Ovary (tissue), 7 donors: ENCODE measurements at regions not wholly inside any gene's neighbourhood (a gene's known extent, or its start where the extent isn't known, plus 50 kb on each side); places are given as distances from the start of the nearest gene placed in this dataset.
A peak's percentile ranks its signal among the peaks of the same experiment; 100 is the strongest.
"Not testable (repeated sequence)": the region's sequence is repeated elsewhere in the genome, so short reads cannot be mapped to it uniquely, and the experiment has no call there.

ENCODE experiments used
- DNase-seq, 5 donors: peaks; one replicate each; pipeline ENCODE4 v3.0.0-alpha.2; 2019 to 2020
- H3K27ac ChIP-seq, 2 donors: fragments of 200-600 bp; one replicate each; pipeline versions ENCODE4 v1.5.1 to v1.8.0; 2019 to 2022
- H3K27me3 ChIP-seq: fragments of 200-600 bp; one replicate; pipeline ENCODE4 v1.8.0; 2022
- H3K36me3 ChIP-seq: fragments of 200-600 bp; sonication (generic); one replicate; pipeline ENCODE4 v1.5.1; 2019
- H3K4me1 ChIP-seq: one replicate; pipeline ENCODE4 v1.8.1; 2013; ENCODE audit warnings: mild to moderate bottlenecking, moderate library complexity; ENCODE audit not compliant: insufficient read depth
- H3K4me3 ChIP-seq: fragments of 200-600 bp; sonication (generic); one replicate; pipeline ENCODE4 v1.5.1; 2017
- H3K9me3 ChIP-seq, 2 donors: fragments of 200-600 bp in 1 of 2; sonication (generic) in 1 of 2; one replicate each; pipeline versions ENCODE4 v1.5.1 to v1.8.1; 2013 to 2019; ENCODE audit warnings: mild to moderate bottlenecking in 1 of 2, moderate library complexity in 1 of 2
- EP300 ChIP-seq: sonication (generic); formaldehyde crosslinking; IDR thresholded peaks from one replicate; pipeline ENCODE4 v1.6.1; 2017; ENCODE audit warnings: antibody characterized with exemption
- POLR2A ChIP-seq: fragments of 450-650 bp; IDR thresholded peaks from one replicate; pipeline ENCODE4 v1.6.1; 2017; ENCODE audit warnings: antibody characterized with exemption, mild to moderate bottlenecking, moderate library complexity
- WGBS, 3 donors: extraction: QIAGEN DNeasy Blood & Tissue Kit in 1 of 3; methylation state at CpG; one replicate each; pipeline versions ENCODE4 v1.1.5 to v1.1.7; 2013 to 2017; 5-methylcytosine and 5-hydroxymethylcytosine counted together
- intact Hi-C, 4 donors: fragments of 100-400 bp; cut with DNase I; formaldehyde crosslinking; loops; one replicate each; pipeline versions ENCODE4 v1.11.0 to v1.15.1; 2022 to 2023
- TF ChIP-seq, protein P1 (sequence below), 3 donors: fragments of 450-650 bp in 2 of 3; fragments of 200-600 bp in 1 of 3; IDR thresholded peaks; one replicate each; pipeline versions ENCODE4 v1.5.1 to v1.8.0; 2016 to 2022; ENCODE audit warnings: antibody characterized with exemption in 3 of 3, mild to moderate bottlenecking in 1 of 3
- donor health status: DM: no; HTN: no; CAD: no; lungs with moderate emphysema.
- donor health status: DM: no; HTN: no; CAD: no.
- donor health status: Bipolar disorder and iron deficiency.
- donor health status: DM: no; HTN: no; CAD: no.
- donor health status: DM: yes; HTN: yes; CAD: no.

DNA sequence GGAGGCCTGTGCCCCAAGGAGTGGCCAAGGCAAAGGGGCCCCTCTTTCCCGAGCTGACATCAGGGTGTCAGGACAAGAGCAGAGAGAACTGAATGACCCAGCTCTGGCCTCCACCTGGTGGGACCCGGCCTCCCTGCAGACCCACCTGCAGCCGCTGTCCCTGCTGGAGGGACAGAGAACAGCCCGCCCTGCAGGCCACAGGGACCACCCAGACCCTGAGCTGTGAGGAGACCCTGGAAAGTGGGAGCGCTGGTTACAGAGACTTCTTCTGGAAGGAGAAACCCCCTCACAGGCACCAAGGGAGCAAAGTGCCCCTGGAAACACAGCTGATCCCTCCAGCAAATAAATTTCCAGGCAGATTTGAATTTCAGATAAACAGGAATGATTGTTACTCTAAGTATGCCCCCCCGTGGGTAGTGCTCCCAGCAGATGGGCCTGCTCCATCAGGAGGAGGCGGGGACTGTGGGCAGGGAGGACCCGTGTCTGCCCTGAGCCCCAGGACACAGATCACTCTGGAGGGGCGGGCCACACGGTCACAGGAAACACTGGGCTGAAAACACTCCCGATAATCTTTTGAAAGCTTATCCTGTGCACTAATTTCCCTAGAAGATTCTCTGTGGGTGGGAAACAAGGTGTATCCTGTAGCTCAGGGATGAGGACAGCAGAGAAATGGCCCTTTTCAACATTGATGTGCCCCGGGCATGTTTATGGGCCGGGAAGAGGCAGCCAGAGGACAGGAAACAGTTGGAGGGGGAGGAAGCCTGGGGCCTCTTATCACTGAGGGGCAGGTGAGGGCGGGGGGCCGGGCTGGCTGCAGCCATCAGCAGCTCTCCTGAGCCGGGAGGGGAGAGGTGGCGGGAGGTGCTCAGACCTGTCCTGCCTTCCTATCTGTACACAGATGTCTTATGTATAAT, 276.0 kb downstream of the ADGRD1 start:
- Histone ChIP-seq H3K27me3 (no peaks in the 10 kb centered on the region), H3K36me3 (no peaks in the 10 kb centered on the region), H3K4me1 (no peaks in the 10 kb centered on the region), H3K27ac (no peak overlapping the region), H3K4me3 (no peak overlapping the region), H3K9me3 (no peaks in the 10 kb centered on the region)
- 39 to 48% (median 48%) methylated on average over 16 to 17 of the region's 17 CpGs for WGBS, 3 donors
- DNase-seq, result peak in 2 of 5 donors; percentile 44 to 52
- TF ChIP-seq POLR2A (no peak), EP300 (no peak)
- TF ChIP-seq, protein P1, sequence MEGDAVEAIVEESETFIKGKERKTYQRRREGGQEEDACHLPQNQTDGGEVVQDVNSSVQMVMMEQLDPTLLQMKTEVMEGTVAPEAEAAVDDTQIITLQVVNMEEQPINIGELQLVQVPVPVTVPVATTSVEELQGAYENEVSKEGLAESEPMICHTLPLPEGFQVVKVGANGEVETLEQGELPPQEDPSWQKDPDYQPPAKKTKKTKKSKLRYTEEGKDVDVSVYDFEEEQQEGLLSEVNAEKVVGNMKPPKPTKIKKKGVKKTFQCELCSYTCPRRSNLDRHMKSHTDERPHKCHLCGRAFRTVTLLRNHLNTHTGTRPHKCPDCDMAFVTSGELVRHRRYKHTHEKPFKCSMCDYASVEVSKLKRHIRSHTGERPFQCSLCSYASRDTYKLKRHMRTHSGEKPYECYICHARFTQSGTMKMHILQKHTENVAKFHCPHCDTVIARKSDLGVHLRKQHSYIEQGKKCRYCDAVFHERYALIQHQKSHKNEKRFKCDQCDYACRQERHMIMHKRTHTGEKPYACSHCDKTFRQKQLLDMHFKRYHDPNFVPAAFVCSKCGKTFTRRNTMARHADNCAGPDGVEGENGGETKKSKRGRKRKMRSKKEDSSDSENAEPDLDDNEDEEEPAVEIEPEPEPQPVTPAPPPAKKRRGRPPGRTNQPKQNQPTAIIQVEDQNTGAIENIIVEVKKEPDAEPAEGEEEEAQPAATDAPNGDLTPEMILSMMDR (IDR thresholded peaks at IDR 0.05), result no peak
- intact Hi-C loops, result loop anchor here in 1 of 4 donors (5.0 kb wide), 1 partner anchor 208 kb away; no protein-coding TSS in a partner anchor

DNA sequence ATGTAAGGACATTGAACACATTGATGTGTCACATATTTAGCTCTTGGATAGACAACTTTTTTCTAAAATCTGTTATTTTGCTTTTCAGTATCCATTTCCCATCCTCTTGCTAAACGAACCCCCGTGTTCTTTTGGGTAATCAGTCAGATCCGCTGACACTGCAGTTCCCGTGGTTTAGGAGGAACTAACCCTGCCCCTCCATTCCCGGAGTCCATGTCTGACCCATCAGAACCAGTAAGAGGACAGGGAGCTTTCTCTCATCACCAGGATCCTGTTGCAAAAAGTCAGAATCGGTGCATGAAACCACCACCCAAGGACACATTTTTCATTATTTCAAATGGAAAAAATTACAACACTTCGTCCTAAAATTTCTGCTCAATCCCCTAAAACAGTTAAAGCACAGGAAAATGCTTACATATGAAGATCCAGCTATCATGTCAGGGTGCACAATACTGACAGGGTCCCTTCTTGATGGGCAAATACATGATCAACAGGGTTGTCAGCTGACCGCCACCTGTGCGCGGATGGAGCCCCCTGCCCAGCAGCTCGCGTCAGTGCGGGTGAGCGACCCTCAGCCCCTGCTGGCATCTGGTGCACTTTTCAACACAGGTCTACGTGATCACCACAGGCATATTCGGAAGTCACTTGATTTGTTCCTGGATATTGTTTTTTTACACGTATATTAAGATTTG, 276.8 kb downstream of the ADGRD1 start:
- peak in 1 of 5 donors; percentile 31 for DNase-seq
- Histone ChIP-seq H3K27ac (no peak overlapping the region), H3K4me3 (no peak overlapping the region), H3K36me3 (no peaks in the 10 kb centered on the region), H3K9me3 (no peaks in the 10 kb centered on the region), H3K4me1 (no peaks in the 10 kb centered on the region), H3K27me3 (no peaks in the 10 kb centered on the region)
- 47 to 61% (median 59%) methylated on average over 17 of the region's 17 CpGs for WGBS, 3 donors
- intact Hi-C loops, result no loop called here
- no peak for TF ChIP-seq POLR2A
- TF ChIP-seq, protein P1 (IDR thresholded peaks at IDR 0.05), result no peak
- no peak for TF ChIP-seq EP300

DNA sequence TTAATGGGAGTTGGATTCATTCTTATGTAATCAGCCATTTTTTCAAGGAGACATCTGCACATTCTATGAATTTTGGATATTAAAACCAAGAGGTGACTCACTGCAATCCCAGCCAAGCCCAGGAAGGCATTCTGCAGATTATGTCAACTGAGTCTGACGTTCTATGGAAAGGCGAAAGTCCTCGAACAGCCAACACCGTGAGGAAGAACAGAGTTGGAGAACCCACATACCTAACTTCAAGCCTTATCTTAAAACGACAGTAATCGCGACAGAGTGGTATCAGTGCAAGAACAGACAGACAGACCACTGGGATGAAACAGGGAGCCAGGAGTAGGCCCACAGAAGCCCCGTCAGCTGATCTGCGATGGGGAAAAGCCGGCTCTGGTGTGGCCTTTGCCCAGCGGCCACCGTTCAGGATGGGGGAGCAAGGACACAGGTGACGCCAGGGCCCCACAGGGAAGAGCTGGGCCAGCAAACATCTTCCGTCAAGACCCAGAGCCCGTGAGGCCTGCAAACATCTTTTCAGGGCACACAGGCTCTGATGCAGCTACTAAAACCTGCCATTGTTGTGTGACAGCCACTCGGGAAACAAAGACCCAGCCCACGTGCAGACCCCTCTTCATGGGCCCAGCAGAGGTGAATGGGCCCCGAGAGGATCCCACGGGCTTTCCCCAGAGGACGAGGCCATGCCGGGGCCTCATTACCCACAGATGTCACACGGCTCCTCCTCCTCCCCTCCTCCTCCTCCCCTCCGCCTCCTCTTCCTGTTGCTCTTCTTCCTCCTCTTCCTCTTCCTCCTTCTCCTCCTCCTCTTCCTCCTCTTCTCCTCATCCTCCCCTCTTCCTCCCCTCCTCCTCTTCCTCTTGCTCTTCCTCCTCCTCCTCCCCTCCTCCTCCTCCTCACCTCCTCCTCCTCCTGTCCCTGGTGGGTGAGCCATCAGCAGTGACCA, 277.6 kb downstream of the ADGRD1 start:
- DNase-seq, result peak in 1 of 5 donors; percentile 28
- Histone ChIP-seq H3K27ac (no peak overlapping the region), H3K27me3 (no peaks in the 10 kb centered on the region), H3K36me3 (no peaks in the 10 kb centered on the region), H3K4me1 (no peaks in the 10 kb centered on the region), H3K4me3 (no peak overlapping the region), H3K9me3 (no peaks in the 10 kb centered on the region)
- TF ChIP-seq POLR2A (no peak), EP300 (no peak)
- TF ChIP-seq, protein P1 (IDR thresholded peaks at IDR 0.05), result no peak
- 68 to 74% (median 73%) methylated on average over 23 of the region's 23 CpGs for WGBS, 3 donors
- intact Hi-C loops, result no loop called here

DNA sequence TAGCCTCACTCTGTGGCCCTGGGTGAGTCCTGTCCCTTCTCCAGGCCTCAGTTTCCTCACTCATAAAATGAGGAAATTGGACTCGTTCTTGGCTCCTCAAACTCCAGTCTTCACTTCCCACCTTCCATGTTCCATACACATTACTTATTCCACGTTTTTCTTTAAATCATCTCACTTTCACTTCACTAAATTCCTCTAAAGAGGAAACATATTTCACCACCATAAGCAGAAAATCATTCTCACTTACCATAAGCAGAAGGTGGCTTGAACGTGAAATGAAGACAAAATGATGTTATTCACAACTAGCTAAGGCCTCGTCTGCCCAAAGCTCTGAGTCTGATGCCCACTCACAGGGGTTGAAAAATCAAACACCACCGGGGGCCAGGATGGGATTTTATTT, 278.3 kb downstream of the ADGRD1 start:
- intact Hi-C loops, result no loop called here
- Histone ChIP-seq H3K4me1 (no peaks in the 10 kb centered on the region), H3K4me3 (no peak overlapping the region), H3K27me3 (no peaks in the 10 kb centered on the region), H3K9me3 (no peaks in the 10 kb centered on the region), H3K27ac (no peak overlapping the region), H3K36me3 (no peaks in the 10 kb centered on the region)
- TF ChIP-seq EP300, result no peak
- no peak for TF ChIP-seq POLR2A
- TF ChIP-seq, protein P1 (IDR thresholded peaks at IDR 0.05), result no peak
- DNase-seq, result no peak
- WGBS, 3 donors, result 75 to 83% (median 77%) methylated on average over 5 of the region's 5 CpGs

DNA sequence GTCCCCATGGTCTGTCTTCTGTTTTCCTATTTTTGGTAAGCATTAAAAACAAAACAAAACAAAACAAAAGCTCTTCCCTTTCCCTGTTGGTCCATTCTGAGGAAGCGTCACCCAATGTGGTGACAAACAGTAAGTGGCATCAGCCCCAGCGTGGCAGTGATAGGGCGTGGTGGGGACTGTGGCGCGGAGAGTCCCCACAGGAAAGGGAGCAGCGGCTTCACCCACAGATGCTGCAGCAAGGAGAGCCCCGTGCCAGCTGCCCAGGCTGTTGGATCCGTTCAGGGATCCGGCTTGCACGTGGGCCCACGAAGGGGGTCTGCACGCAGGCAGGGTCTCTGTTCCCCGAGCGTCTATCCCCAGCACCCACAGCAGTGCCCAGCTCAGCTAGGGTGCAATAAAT, 279.2 kb downstream of the ADGRD1 start:
- 81 to 96% (median 92%) methylated on average over 12 to 14 of the region's 14 CpGs for WGBS, 3 donors
- intact Hi-C loops, H3K27ac ChIP-seq, H3K4me3 ChIP-seq, H3K9me3 ChIP-seq, H3K4me1 ChIP-seq, H3K27me3 ChIP-seq, H3K36me3 ChIP-seq, DNase-seq: not testable (repeated sequence)
